ENCODE measurements at regions not wholly inside any gene's neighbourhood (a gene's known extent, or its start where the extent isn't known, plus 50 kb on each side); places are given as distances from the start of the nearest gene placed in this dataset.

- no peak for DNase-seq (ENCODE audit: low spot score)
Measured at GRCh38 chr5:74424162-74424868, 216.2 kb downstream of the ENC1 start.

- no peak for DNase-seq (ENCODE audit: low spot score)
Measured at GRCh38 chr5:74423383-74423782, 217.1 kb downstream of the ENC1 start.

- no peak for DNase-seq (ENCODE audit: low spot score)
Measured at GRCh38 chr5:74422671-74423070, 217.9 kb downstream of the ENC1 start.

- no peak for DNase-seq (ENCODE audit: low spot score)
Measured at GRCh38 chr5:74422030-74422429, 218.5 kb downstream of the ENC1 start.

- no peak for DNase-seq (ENCODE audit: low spot score)
Measured at GRCh38 chr5:74421377-74421776, 219.2 kb downstream of the ENC1 start.

GRCh38 chr5:74420947-74421346 is 219.6 kb downstream of the ENC1 start:
- no peak for DNase-seq (ENCODE audit: low spot score)

GRCh38 chr5:74420220-74420619 is 220.3 kb downstream of the ENC1 start:
- DNase-seq (ENCODE audit: low spot score), result no peak

- no peak for DNase-seq (ENCODE audit: low spot score)
Measured at GRCh38 chr5:74419468-74419867, 221.1 kb downstream of the ENC1 start.

- no peak for DNase-seq (ENCODE audit: low spot score)
Measured at GRCh38 chr5:74418709-74419108, 221.8 kb downstream of the ENC1 start.

- DNase-seq (ENCODE audit: low spot score), result no peak
Measured at GRCh38 chr5:74418261-74418660, 222.3 kb downstream of the ENC1 start.

- DNase-seq (ENCODE audit: low spot score), result no peak
Measured at GRCh38 chr5:74415695-74416102, 224.8 kb downstream of the ENC1 start.

- DNase-seq (ENCODE audit: low spot score), result no peak
Measured at GRCh38 chr5:74414228-74414627, 226.3 kb downstream of the ENC1 start.

- DNase-seq (ENCODE audit: low spot score), result no peak
Measured at GRCh38 chr5:74413403-74414048, 227.0 kb downstream of the ENC1 start.

GRCh38 chr5:74412066-74412465 is 228.5 kb downstream of the ENC1 start:
- DNase-seq (ENCODE audit: low spot score), result no peak

- no peak for DNase-seq (ENCODE audit: low spot score)
Measured at GRCh38 chr5:74409712-74410111, 230.8 kb downstream of the ENC1 start.

GRCh38 chr5:74409166-74409706 is 231.3 kb downstream of the ENC1 start:
- DNase-seq (ENCODE audit: low spot score), result no peak

GRCh38 chr5:74408150-74409043 is 232.1 kb downstream of the ENC1 start:
- DNase-seq (ENCODE audit: low spot score), result no peak

GRCh38 chr5:74407701-74408100 is 232.8 kb downstream of the ENC1 start:
- no peak for DNase-seq (ENCODE audit: low spot score)

GRCh38 chr5:74406844-74407243 is 233.7 kb downstream of the ENC1 start:
- DNase-seq (ENCODE audit: low spot score), result no peak

GRCh38 chr5:74405593-74405992 is 234.9 kb downstream of the ENC1 start:
- no peak for DNase-seq (ENCODE audit: low spot score)

GRCh38 chr5:74404574-74405508 is 235.7 kb downstream of the ENC1 start:
- DNase-seq (ENCODE audit: low spot score), result no peak
